ENCODE measurements at regions not wholly inside any gene's neighbourhood (a gene's known extent, or its start where the extent isn't known, plus 50 kb on each side); places are given as distances from the start of the nearest gene placed in this dataset.

- DNase-seq (ENCODE audit: low read depth in 1 of 2, low spot score in 1 of 2) (no peak), FAIRE-seq (no peak), ATAC-seq (no peak)
- no peak overlapping the region for H3K4me2 ChIP-seq
- no peak overlapping the region for H3K4me3 ChIP-seq
- TF ChIP-seq MAZ (IDR thresholded peaks at IDR 0.05; ENCODE audit: borderline replicate concordance, low read depth, low read length) (no peak), ESRRA (IDR thresholded peaks at IDR 0.05; ENCODE audit: borderline replicate concordance, low read length) (no peak), NFE2L2 (conservative IDR thresholded peaks at IDR 0.05; ENCODE audit: low read length) (no peak), HES2 (IDR thresholded peaks at IDR 0.05) (no peak), PHF8 (IDR thresholded peaks at IDR 0.05; ENCODE audit: borderline replicate concordance, low read depth) (no peak), CHD4 (IDR thresholded peaks at IDR 0.05; ENCODE audit: borderline replicate concordance) (no peak), POLR2AphosphoS2 (conservative IDR thresholded peaks at IDR 0.05; ENCODE audit: low read length) (no peak), RAD21 (conservative IDR thresholded peaks at IDR 0.05 in 1 of 2, IDR thresholded peaks at IDR 0.05 in 1 of 2) (no peak), KDM1A (IDR thresholded peaks at IDR 0.05; ENCODE audit: low read depth) (no peak), E2F6 (IDR thresholded peaks at IDR 0.05; ENCODE audit: borderline replicate concordance, low read depth) (no peak), NR3C1 (IDR thresholded peaks at IDR 0.05) (no peak)
- TF ChIP-seq, protein P1, sequence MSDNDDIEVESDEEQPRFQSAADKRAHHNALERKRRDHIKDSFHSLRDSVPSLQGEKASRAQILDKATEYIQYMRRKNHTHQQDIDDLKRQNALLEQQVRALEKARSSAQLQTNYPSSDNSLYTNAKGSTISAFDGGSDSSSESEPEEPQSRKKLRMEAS (IDR thresholded peaks at IDR 0.05) = no peak
- TF ChIP-seq, protein P2, sequence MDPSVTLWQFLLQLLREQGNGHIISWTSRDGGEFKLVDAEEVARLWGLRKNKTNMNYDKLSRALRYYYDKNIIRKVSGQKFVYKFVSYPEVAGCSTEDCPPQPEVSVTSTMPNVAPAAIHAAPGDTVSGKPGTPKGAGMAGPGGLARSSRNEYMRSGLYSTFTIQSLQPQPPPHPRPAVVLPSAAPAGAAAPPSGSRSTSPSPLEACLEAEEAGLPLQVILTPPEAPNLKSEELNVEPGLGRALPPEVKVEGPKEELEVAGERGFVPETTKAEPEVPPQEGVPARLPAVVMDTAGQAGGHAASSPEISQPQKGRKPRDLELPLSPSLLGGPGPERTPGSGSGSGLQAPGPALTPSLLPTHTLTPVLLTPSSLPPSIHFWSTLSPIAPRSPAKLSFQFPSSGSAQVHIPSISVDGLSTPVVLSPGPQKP (IDR thresholded peaks at IDR 0.05; ENCODE audit: low read depth, low read length) = no peak
- TF ChIP-seq, protein P3, sequence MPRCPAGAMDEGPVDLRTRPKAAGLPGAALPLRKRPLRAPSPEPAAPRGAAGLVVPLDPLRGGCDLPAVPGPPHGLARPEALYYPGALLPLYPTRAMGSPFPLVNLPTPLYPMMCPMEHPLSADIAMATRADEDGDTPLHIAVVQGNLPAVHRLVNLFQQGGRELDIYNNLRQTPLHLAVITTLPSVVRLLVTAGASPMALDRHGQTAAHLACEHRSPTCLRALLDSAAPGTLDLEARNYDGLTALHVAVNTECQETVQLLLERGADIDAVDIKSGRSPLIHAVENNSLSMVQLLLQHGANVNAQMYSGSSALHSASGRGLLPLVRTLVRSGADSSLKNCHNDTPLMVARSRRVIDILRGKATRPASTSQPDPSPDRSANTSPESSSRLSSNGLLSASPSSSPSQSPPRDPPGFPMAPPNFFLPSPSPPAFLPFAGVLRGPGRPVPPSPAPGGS (IDR thresholded peaks at IDR 0.05) = no peak
- H3K27ac ChIP-seq = no peak overlapping the region
- no peaks in the 10 kb centered on the region for H3K4me1 ChIP-seq
- POLR2A ChIA-PET = no interaction called here
- peaks cover 6% of the 10 kb centered on the region for H3K9me3 ChIP-seq
- 14% methylated on average over 2 of the region's 2 CpGs for WGBS (ENCODE audit: missing lambda C conversion rate)
- CTCF ChIA-PET = interaction anchor here (0.7 to 1.2 kb wide), 3 partner anchors 71 to 726 kb away, joined by 3 to 4 read pairs (median 3); no protein-coding TSS in a partner anchor
These were observed 893.7 kb downstream of the UQCRFS1 start for GRCh38 chr19:28319227-28319626.

- no peak overlapping the region for H3K4me2 ChIP-seq
- ATAC-seq (no peak), FAIRE-seq (no peak), DNase-seq (ENCODE audit: low read depth in 1 of 2, low spot score in 1 of 2) (no peak)
- H3K27ac ChIP-seq = no peak overlapping the region
- TF ChIP-seq CHD4 (IDR thresholded peaks at IDR 0.05; ENCODE audit: borderline replicate concordance) = no peak
- no peak for TF ChIP-seq HOXB13 (CRISPR knock-in tag; IDR thresholded peaks at IDR 0.05; ENCODE audit: low read depth)
- CTCF ChIA-PET = interaction anchor here (1.1 to 1.2 kb wide), 2 partner anchors 345 to 725 kb away, joined by 3 to 4 read pairs; no protein-coding TSS in a partner anchor
- 3% methylated on average over 9 of the region's 9 CpGs for WGBS (ENCODE audit: missing lambda C conversion rate)
- no peak overlapping the region for H3K4me3 ChIP-seq
- no peaks in the 10 kb centered on the region for H3K4me1 ChIP-seq
- POLR2A ChIA-PET = no interaction called here
- peaks cover 6% of the 10 kb centered on the region for H3K9me3 ChIP-seq
These were observed 894.3 kb downstream of the UQCRFS1 start for GRCh38 chr19:28318469-28319179.

DNA sequence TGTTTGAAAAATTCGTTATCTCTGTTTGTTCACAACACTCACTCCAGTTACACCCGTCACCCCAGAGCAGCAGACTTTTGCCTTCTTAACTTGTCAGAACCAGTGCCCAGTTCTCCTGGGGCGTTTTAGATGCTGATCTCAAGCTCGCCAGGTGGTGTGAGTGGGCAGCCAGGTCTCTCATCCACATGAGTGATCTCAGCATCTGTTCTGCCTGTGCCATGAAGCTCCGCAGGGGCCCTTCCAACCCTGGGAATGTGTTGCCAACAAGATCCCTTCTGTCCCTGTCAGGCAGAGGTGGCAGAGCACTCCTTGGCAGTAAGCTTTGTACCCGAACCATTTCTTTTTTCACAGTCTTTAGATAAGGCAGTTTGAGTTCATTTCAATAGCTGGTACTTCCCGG is 896.5 kb downstream of the UQCRFS1 start:
- ChIA-PET CTCF (interaction anchor here (1.0 to 2.3 kb wide), 2 partner anchors 9 to 14 kb away, joined by 3 to 10 read pairs; no protein-coding TSS in a partner anchor), POLR2A (no interaction called here)
- no peak overlapping the region for H3K4me2 ChIP-seq
- peaks cover 9% of the 10 kb centered on the region for H3K9me3 ChIP-seq
- H3K4me3 ChIP-seq = no peak overlapping the region
- ATAC-seq = no peak
- H3K4me1 ChIP-seq = no peaks in the 10 kb centered on the region
- H3K27ac ChIP-seq = no peak overlapping the region
- DNase-seq (ENCODE audit: low read depth in 1 of 2, low spot score in 1 of 2) = no peak
- 6% methylated on average over 7 of the region's 7 CpGs for WGBS (ENCODE audit: missing lambda C conversion rate)
- no peak for FAIRE-seq
- TF ChIP-seq RNF2 (IDR thresholded peaks at IDR 0.05; ENCODE audit: borderline replicate concordance, low read depth) (no peak), PHF8 (IDR thresholded peaks at IDR 0.05; ENCODE audit: borderline replicate concordance, low read depth) (no peak), RARB (CRISPR knock-in tag; IDR thresholded peaks at IDR 0.05) (no peak), CBX2 (IDR thresholded peaks at IDR 0.05; ENCODE audit: borderline replicate concordance, low read depth) (no peak), MAZ (IDR thresholded peaks at IDR 0.05; ENCODE audit: borderline replicate concordance, low read depth, low read length) (no peak), EHMT2 (IDR thresholded peaks at IDR 0.05; ENCODE audit: low read depth) (no peak), FOXS1 (CRISPR knock-in tag; IDR thresholded peaks at IDR 0.05) (no peak), NFE2L2 (conservative IDR thresholded peaks at IDR 0.05; ENCODE audit: low read length) (no peak), TP53 (CRISPR knock-in tag; IDR thresholded peaks at IDR 0.05) (no peak), HES2 (IDR thresholded peaks at IDR 0.05) (no peak), USF2 (IDR thresholded peaks at IDR 0.05) (no peak)
- TF ChIP-seq, protein P2 (IDR thresholded peaks at IDR 0.05; ENCODE audit: low read depth, low read length) = no peak
- TF ChIP-seq, protein P4, sequence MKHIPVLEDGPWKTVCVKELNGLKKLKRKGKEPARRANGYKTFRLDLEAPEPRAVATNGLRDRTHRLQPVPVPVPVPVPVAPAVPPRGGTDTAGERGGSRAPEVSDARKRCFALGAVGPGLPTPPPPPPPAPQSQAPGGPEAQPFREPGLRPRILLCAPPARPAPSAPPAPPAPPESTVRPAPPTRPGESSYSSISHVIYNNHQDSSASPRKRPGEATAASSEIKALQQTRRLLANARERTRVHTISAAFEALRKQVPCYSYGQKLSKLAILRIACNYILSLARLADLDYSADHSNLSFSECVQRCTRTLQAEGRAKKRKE (CRISPR knock-in tag; IDR thresholded peaks at IDR 0.05; ENCODE audit: low read depth) = no peak

All from A549 (cell line).